SK-N-SH (cell line): ENCODE measurements at regions not wholly inside any gene's neighbourhood (a gene's known extent, or its start where the extent isn't known, plus 50 kb on each side); places are given as distances from the start of the nearest gene placed in this dataset.

ENCODE experiments used
- CTCF ChIA-PET: fragments of 300-600, 350-600 bp; formaldehyde crosslinking; extraction: SDS; loops from one replicate; lab custom pipeline; 2021; lab: Yijun Ruan, JAX
- POLR2A ChIA-PET: fragments of 350-600 bp; sonication (Branson Sonifier 250); formaldehyde crosslinking; extraction: SDS; loops from one replicate; lab custom pipeline; 2020; ENCODE audit warnings: antibody characterized with exemption, inconsistent platforms; lab: Yijun Ruan, JAX
- DNase-seq: peaks from one replicate; pipeline ENCODE4 v3.0.0; 2012
- H2AFZ ChIP-seq: fragments of 200-600 bp; sonication (generic); 2 replicates; pipeline ENCODE4 v1.8.1; 2016; ENCODE audit warnings: antibody characterized with exemption, mild to moderate bottlenecking, low read depth
- H3F3A ChIP-seq: fragments of 200-600 bp; sonication (generic); replicated peaks from 2 replicates; pipeline ENCODE3; 2016; ENCODE audit warnings: antibody characterized with exemption, mild to moderate bottlenecking; ENCODE audit not compliant: insufficient read depth
- H3K27ac ChIP-seq, 2 experiments: fragments of 200-500 bp in 1 of 2; fragments of 200-600 bp in 1 of 2; sonication (Bioruptor generic) in 1 of 2; sonication (generic), shearing (Covaris generic) in 1 of 2; 2 replicates each; pipeline versions ENCODE4 v1.5.1 to v1.6.1; 2014 to 2016; ENCODE audit warnings: low read depth in 2 of 2, inconsistent platforms in 1 of 2, low read length in 1 of 2, mild to moderate bottlenecking in 1 of 2, mixed read lengths in 1 of 2
- H3K27me3 ChIP-seq: fragments of 200-600 bp; sonication (generic), shearing (Covaris generic); 2 replicates; pipeline ENCODE4 v1.6.1; 2016; ENCODE audit warnings: mixed run types; ENCODE audit not compliant: insufficient read depth
- H3K36me3 ChIP-seq, 2 experiments: fragments of 200-500 bp in 1 of 2; fragments of 200-600 bp in 1 of 2; sonication (Bioruptor generic) in 1 of 2; sonication (generic) in 1 of 2; replicated peaks in 1 of 2; 2 replicates each; pipeline versions ENCODE3 to v1.5.1; 2014 to 2016; ENCODE audit warnings: low read length in 1 of 2, mild to moderate bottlenecking in 1 of 2; ENCODE audit not compliant: insufficient read depth in 2 of 2, control insufficient read depth in 1 of 2
- H3K4me1 ChIP-seq, 2 experiments: fragments of 200-500 bp in 1 of 2; fragments of 200-600 bp in 1 of 2; sonication (Bioruptor generic) in 1 of 2; sonication (generic), shearing (Covaris generic) in 1 of 2; 2 replicates each; pipeline versions ENCODE4 v1.5.1 to v1.6.1; 2014 to 2016; ENCODE audit warnings: low read depth in 1 of 2, low read length in 1 of 2, mixed run types in 1 of 2; ENCODE audit not compliant: insufficient read depth in 2 of 2, control insufficient read depth in 1 of 2
- H3K4me2 ChIP-seq: fragments of 200-600 bp; sonication (generic), shearing (Covaris generic); 2 replicates; pipeline ENCODE4 v1.6.1; 2017; ENCODE audit warnings: mixed run types
- H3K4me3 ChIP-seq, 2 experiments: fragments of 200-500 bp in 1 of 2; fragments of 200-600 bp in 1 of 2; sonication (Bioruptor generic) in 1 of 2; sonication (generic), shearing (Covaris generic) in 1 of 2; 2 replicates each; pipeline versions ENCODE4 v1.5.1 to v1.8.1; 2014 to 2016; ENCODE audit warnings: low read depth in 2 of 2, inconsistent platforms in 1 of 2, low read length in 1 of 2, mild to moderate bottlenecking in 1 of 2, mixed read lengths in 1 of 2, moderate library complexity in 1 of 2
- H3K79me2 ChIP-seq: fragments of 200-600 bp; sonication (generic); 2 replicates; pipeline ENCODE4 v1.8.1; 2017; ENCODE audit warnings: mild to moderate bottlenecking; ENCODE audit not compliant: insufficient read depth
- H3K9ac ChIP-seq: fragments of 200-600 bp; sonication (generic); 2 replicates; pipeline ENCODE4 v1.6.1; 2017; ENCODE audit warnings: mixed run types
- H3K9me2 ChIP-seq: fragments of 200-600 bp; sonication (generic); 2 replicates; pipeline ENCODE4 v1.6.1; 2017; ENCODE audit warnings: mixed run types
- H3K9me3 ChIP-seq: fragments of 200-600 bp; sonication (generic); 2 replicates; pipeline ENCODE4 v1.6.1; 2017; ENCODE audit warnings: mixed run types, mild to moderate bottlenecking, moderate library complexity
- H4K20me1 ChIP-seq: fragments of 200-600 bp; sonication (generic); 2 replicates; pipeline ENCODE4 v1.6.1; 2017; ENCODE audit warnings: mild to moderate bottlenecking, mixed run types; ENCODE audit not compliant: insufficient read depth
- MAX ChIP-seq: IDR thresholded peaks from 2 replicates; pipeline ENCODE4 v1.4.0; 2012; ENCODE audit warnings: low read depth
- MEF2A ChIP-seq: IDR thresholded peaks from 2 replicates; pipeline ENCODE4 v1.4.0; 2012; ENCODE audit warnings: low read depth, borderline replicate concordance
- MXI1 ChIP-seq: IDR thresholded peaks from 2 replicates; pipeline ENCODE4 v1.6.1; 2012; ENCODE audit warnings: mild to moderate bottlenecking, low read depth, low read length, improper control_type of control experiment
- NRF1 ChIP-seq: IDR thresholded peaks from 2 replicates; pipeline ENCODE4 v1.6.1; 2012; ENCODE audit warnings: low read depth, mild to moderate bottlenecking, low read length
- POLR2AphosphoS5 ChIP-seq: IDR thresholded peaks from 2 replicates; pipeline ENCODE4 v1.6.1; 2012; ENCODE audit warnings: low read depth, low read length
- RAD21 ChIP-seq: IDR thresholded peaks from 2 replicates; pipeline ENCODE4 v1.6.1; 2012; ENCODE audit warnings: mild to moderate bottlenecking, low read length
- REST ChIP-seq: IDR thresholded peaks from 2 replicates; pipeline ENCODE4 v1.6.1; 2012; ENCODE audit warnings: mild to moderate bottlenecking, low read depth, low read length, moderate library complexity
- RXRA ChIP-seq: IDR thresholded peaks from 2 replicates; pipeline ENCODE4 v1.4.0; 2012; ENCODE audit warnings: low read depth, mild to moderate bottlenecking, borderline replicate concordance
- SMC3 ChIP-seq: IDR thresholded peaks from 2 replicates; pipeline ENCODE4 v1.6.1; 2012; ENCODE audit warnings: low read depth, low read length, improper control_type of control experiment
- TAF1 ChIP-seq: IDR thresholded peaks from 2 replicates; pipeline ENCODE4 v1.6.1; 2012; ENCODE audit warnings: low read depth, mild to moderate bottlenecking, low read length, moderate library complexity, borderline replicate concordance
- TCF12 ChIP-seq: IDR thresholded peaks from 2 replicates; pipeline ENCODE4 v1.4.0; 2012
- WGBS: methylation state at CpG from one replicate; pipeline ENCODE4 v1.1.6; 2017; ENCODE audit warnings: low lambda C conversion rate; 5-methylcytosine and 5-hydroxymethylcytosine counted together

- H2AFZ ChIP-seq: no peak overlapping the region
- DNase-seq: no peak
- no peak overlapping the region for H3K9ac ChIP-seq
- ChIA-PET POLR2A (no interaction called here), CTCF (no interaction called here)
- no peaks in the 10 kb centered on the region for H3K36me3 ChIP-seq
- no peak for TF ChIP-seq RAD21
- peaks cover 0 to 4% of the 10 kb centered on the region in 2 experiments; a peak in 2 of 4 replicates for H3K4me1 ChIP-seq
- H3K4me2 ChIP-seq: no peak overlapping the region
- H3K9me3 ChIP-seq: no peaks in the 10 kb centered on the region
- no peaks in the 10 kb centered on the region for H4K20me1 ChIP-seq
- no peak overlapping the region for H3K4me3 ChIP-seq
- H3F3A ChIP-seq: no peaks in the 10 kb centered on the region
- no peak overlapping the region for H3K27ac ChIP-seq
- H3K9me2 ChIP-seq: no peaks in the 10 kb centered on the region
- no peaks in the 10 kb centered on the region for H3K79me2 ChIP-seq
- H3K27me3 ChIP-seq: no peaks in the 10 kb centered on the region
Measured at GRCh38 chr2:168316073-168316440, 68.7 kb upstream of the STK39 start.

GRCh38 chr2:168317282-168317681, 69.9 kb upstream of the STK39 start:
- H3K79me2 ChIP-seq: no peaks in the 10 kb centered on the region
- H3K9ac ChIP-seq: no peak overlapping the region
- CTCF ChIA-PET: interaction anchor here (1.2 to 1.5 kb wide), 3 partner anchors 29 to 593 kb away, joined by 3 to 4 read pairs (median 3); partner anchors contain the start of gene STK39
- H3K36me3 ChIP-seq: no peaks in the 10 kb centered on the region
- no peak for DNase-seq
- H2AFZ ChIP-seq: no peak overlapping the region
- H3K27me3 ChIP-seq: no peaks in the 10 kb centered on the region
- WGBS: 46% methylated on average over 1 of the region's 1 CpG
- no peak overlapping the region for H3K27ac ChIP-seq
- no peak overlapping the region for H3K4me3 ChIP-seq
- no peaks in the 10 kb centered on the region for H3K9me3 ChIP-seq
- no peaks in the 10 kb centered on the region for H4K20me1 ChIP-seq
- H3K9me2 ChIP-seq: no peaks in the 10 kb centered on the region
- H3K4me1 ChIP-seq: no peaks in the 10 kb centered on the region; a peak in 1 of 4 replicates
- POLR2A ChIA-PET: interaction anchor here (0.6 kb wide), 1 partner anchor 134 kb away, joined by 4 read pairs; no protein-coding TSS in a partner anchor
- TF ChIP-seq TAF1 (no peak), MEF2A (no peak), MXI1 (no peak), REST (no peak), NRF1 (no peak), SMC3 (no peak), POLR2AphosphoS5 (no peak), MAX (no peak), RXRA (no peak), TCF12 (no peak)
- TF ChIP-seq, all 33 proteins: peak for 0
- H3F3A ChIP-seq: no peaks in the 10 kb centered on the region
- H3K4me2 ChIP-seq: no peak overlapping the region
